ENCODE measurements at regions not wholly inside any gene's neighbourhood (a gene's known extent, or its start where the extent isn't known, plus 50 kb on each side); places are given as distances from the start of the nearest gene placed in this dataset.
"Not testable (repeated sequence)": the region's sequence is repeated elsewhere in the genome, so short reads cannot be mapped to it uniquely, and the experiment has no call there.

DNA sequence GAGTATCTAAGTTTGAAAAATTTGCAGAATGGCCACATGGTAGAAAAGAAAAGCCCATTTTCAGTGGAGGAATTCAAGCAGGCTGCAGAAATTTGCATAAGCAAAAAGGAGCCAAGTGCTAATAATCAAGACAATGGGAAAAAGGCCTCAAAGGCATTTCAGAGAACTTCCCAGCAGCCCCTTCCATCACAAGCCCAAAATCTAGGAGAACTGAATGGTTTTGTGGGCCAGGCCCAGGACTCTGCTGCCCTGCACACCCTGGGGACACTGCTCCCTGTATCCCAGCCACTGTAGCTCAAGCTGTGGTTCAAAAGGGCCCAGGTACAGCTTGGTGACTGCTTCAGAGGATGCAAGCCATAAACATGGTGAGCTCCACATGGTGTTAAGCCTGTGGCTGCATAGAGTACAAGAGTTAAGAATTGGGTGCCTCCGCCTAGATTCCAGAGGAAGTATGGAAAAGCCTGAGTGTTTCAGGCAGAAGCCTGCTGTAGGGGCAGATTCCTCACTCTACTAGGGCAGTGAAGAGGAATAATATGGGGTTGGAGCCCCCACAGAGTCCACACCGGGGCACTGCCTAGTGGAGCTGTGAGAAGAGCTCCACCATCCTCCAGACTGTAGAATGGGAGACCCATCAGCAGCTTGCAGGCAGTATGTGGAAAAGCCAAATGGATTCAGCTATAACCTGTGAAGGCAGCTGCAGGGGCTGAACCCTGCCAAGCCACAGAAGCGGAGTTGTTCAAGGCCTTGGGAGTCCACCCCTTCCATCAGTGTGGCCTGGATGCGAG lies 720.7 kb upstream of the CTNND2 start:
- no peak overlapping the region for H3K4me3 ChIP-seq (ENCODE audit: low read depth, low read length)
- TF ChIP-seq, protein P1, sequence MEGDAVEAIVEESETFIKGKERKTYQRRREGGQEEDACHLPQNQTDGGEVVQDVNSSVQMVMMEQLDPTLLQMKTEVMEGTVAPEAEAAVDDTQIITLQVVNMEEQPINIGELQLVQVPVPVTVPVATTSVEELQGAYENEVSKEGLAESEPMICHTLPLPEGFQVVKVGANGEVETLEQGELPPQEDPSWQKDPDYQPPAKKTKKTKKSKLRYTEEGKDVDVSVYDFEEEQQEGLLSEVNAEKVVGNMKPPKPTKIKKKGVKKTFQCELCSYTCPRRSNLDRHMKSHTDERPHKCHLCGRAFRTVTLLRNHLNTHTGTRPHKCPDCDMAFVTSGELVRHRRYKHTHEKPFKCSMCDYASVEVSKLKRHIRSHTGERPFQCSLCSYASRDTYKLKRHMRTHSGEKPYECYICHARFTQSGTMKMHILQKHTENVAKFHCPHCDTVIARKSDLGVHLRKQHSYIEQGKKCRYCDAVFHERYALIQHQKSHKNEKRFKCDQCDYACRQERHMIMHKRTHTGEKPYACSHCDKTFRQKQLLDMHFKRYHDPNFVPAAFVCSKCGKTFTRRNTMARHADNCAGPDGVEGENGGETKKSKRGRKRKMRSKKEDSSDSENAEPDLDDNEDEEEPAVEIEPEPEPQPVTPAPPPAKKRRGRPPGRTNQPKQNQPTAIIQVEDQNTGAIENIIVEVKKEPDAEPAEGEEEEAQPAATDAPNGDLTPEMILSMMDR (IDR thresholded peaks at IDR 0.05; ENCODE audit: insufficient read depth, low read depth, low read length, missing control alignments) = no peak
- no peak for DNase-seq (ENCODE audit: low read depth)

- DNase-seq (ENCODE audit: low read depth) = no peak
- no peak overlapping the region for H3K4me3 ChIP-seq (ENCODE audit: low read depth, low read length)
- TF ChIP-seq, protein P1 (IDR thresholded peaks at IDR 0.05; ENCODE audit: insufficient read depth, low read depth, low read length, missing control alignments) = no peak
These were observed 719.2 kb upstream of the CTNND2 start for GRCh38 chr5:12623408-12623807.

GRCh38 chr5:12616093-12616492 lies 711.8 kb upstream of the CTNND2 start:
- H3K4me3 ChIP-seq (ENCODE audit: low read depth, low read length) = no peak overlapping the region
- no peak for DNase-seq (ENCODE audit: low read depth)
- TF ChIP-seq, protein P1 (IDR thresholded peaks at IDR 0.05; ENCODE audit: insufficient read depth, low read depth, low read length, missing control alignments) = no peak

DNA sequence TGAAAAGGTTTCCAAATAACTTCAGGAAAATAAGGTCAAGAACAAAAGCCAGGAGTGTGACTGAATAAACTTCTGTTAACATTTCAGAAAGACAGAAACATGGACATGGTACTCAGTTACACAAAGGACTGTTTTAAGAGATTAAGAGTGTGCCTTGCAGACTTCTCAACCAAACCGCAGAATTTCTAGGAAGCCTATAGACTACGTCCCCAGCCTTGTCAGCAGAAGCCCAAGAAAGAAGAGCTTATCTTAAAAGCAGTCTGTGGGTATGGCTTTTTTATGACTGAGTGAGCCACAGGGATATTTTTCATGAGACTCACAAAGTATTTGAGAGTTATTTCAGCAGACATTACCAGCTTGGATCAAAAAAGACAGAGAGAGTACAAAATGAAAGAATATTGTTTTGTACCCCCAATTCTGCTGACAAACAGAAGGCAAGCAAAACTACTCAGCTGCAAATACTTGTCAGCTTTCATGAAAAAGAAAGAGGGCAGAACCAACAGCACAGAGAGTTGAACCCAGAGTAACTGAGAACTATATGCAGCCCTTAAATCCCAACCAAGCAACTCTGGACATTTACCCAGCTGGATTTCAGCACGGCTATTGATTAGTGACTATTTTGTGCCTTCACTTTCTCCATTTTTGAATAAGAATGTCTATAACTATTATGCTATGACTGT lies 711.0 kb upstream of the CTNND2 start:
- no peak for DNase-seq (ENCODE audit: low read depth)
- TF ChIP-seq, protein P1 (IDR thresholded peaks at IDR 0.05; ENCODE audit: insufficient read depth, low read depth, low read length, missing control alignments) = no peak
- H3K4me3 ChIP-seq (ENCODE audit: low read depth, low read length) = no peak overlapping the region

DNA sequence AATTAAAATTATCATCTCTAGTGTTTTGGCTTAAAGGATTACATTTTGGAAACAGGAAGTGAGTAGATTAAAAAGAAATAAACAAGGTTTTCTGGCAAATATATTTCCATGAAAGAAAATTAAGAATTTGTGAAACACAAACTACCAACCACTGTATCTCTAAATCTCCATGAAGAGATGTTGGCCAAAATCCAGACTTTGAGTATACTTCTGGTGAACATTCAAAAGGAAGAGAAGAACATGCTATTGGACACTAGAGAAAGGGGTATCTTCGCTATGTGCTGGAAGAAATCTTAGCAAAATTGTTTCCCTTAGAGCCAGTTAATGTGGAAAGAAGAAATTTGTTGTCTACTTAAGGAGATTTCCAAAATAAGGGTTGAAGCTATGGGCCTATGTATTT lies 710.4 kb upstream of the CTNND2 start:
- H3K4me3 ChIP-seq (ENCODE audit: low read depth, low read length) = no peak overlapping the region
- TF ChIP-seq, protein P1 (IDR thresholded peaks at IDR 0.05; ENCODE audit: insufficient read depth, low read depth, low read length, missing control alignments) = no peak
- no peak for DNase-seq (ENCODE audit: low read depth)

- TF ChIP-seq, protein P1 (IDR thresholded peaks at IDR 0.05; ENCODE audit: insufficient read depth, low read depth, low read length, missing control alignments) = no peak
- no peak overlapping the region for H3K4me3 ChIP-seq (ENCODE audit: low read depth, low read length)
These were observed 706.9 kb upstream of the CTNND2 start for GRCh38 chr5:12611132-12611531.

GRCh38 chr5:12607817-12608216 lies 703.6 kb upstream of the CTNND2 start:
- not testable (repeated sequence) for DNase-seq (ENCODE audit: low read depth); H3K4me3 ChIP-seq (ENCODE audit: low read depth, low read length)

More at GRCh38 chr5:12611132-12611531, 706.9 kb upstream of the CTNND2 start:
- DNase-seq (ENCODE audit: low read depth) = no peak

Measured in GM12865 (cell line).